ENCODE measurements at regions not wholly inside any gene's neighbourhood (a gene's known extent, or its start where the extent isn't known, plus 50 kb on each side); places are given as distances from the start of the nearest gene placed in this dataset.

DNA sequence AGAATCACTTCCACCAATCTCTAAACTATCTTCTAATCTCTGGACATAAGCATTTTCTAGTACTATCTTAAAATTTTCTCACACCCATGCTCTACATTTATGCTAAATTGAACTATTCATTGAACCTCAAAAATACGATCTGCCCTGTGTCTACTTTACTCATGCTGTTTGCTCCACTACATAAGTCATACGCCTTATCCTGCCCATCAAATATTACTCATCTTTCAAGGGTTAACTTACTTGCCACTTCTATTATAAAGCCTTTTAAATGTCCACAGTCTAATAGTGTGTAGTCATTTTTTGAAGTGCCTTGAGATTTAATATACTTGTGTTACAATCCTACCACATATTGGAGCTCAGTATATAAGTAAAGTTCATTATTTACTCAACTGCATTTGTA is 727.7 kb upstream of the SLIT2 start:
- TF ChIP-seq, protein P1, sequence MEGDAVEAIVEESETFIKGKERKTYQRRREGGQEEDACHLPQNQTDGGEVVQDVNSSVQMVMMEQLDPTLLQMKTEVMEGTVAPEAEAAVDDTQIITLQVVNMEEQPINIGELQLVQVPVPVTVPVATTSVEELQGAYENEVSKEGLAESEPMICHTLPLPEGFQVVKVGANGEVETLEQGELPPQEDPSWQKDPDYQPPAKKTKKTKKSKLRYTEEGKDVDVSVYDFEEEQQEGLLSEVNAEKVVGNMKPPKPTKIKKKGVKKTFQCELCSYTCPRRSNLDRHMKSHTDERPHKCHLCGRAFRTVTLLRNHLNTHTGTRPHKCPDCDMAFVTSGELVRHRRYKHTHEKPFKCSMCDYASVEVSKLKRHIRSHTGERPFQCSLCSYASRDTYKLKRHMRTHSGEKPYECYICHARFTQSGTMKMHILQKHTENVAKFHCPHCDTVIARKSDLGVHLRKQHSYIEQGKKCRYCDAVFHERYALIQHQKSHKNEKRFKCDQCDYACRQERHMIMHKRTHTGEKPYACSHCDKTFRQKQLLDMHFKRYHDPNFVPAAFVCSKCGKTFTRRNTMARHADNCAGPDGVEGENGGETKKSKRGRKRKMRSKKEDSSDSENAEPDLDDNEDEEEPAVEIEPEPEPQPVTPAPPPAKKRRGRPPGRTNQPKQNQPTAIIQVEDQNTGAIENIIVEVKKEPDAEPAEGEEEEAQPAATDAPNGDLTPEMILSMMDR (IDR thresholded peaks at IDR 0.05): no peak
- TF ChIP-seq POLR2A (IDR thresholded peaks at IDR 0.05): no peak
- TF ChIP-seq POLR2AphosphoS5 (IDR thresholded peaks at IDR 0.05): no peak
- no peak for TF ChIP-seq EP300 (IDR thresholded peaks at IDR 0.05)
